HFFc6 (cell line): ENCODE measurements at regions not wholly inside any gene's neighbourhood (a gene's known extent, or its start where the extent isn't known, plus 50 kb on each side); places are given as distances from the start of the nearest gene placed in this dataset.

ENCODE experiments used
- DNase-seq: peaks from one replicate; pipeline ENCODE4 v3.0.0-alpha.2; 2018
- H3K27ac Mint-ChIP-seq: 2 replicates; pipeline ENCODE4 v1.8.0; 2020; ENCODE audit warnings: mild to moderate bottlenecking, mixed read lengths
- H3K27me3 Mint-ChIP-seq: 2 replicates; pipeline ENCODE4 v1.8.0; 2021; ENCODE audit warnings: mild to moderate bottlenecking, moderate library complexity, mixed read lengths; ENCODE audit not compliant: insufficient read depth
- H3K36me3 Mint-ChIP-seq: 2 replicates; pipeline ENCODE4 v1.8.0; 2021; ENCODE audit warnings: low read depth, mixed read lengths
- H3K4me1 Mint-ChIP-seq: 2 replicates; pipeline ENCODE4 v1.8.0; 2020; ENCODE audit warnings: low read depth, mixed read lengths
- H3K4me3 Mint-ChIP-seq: 2 replicates; pipeline ENCODE4 v1.8.0; 2020; ENCODE audit warnings: mild to moderate bottlenecking, moderate library complexity, mixed read lengths
- H3K9me3 Mint-ChIP-seq: 2 replicates; pipeline ENCODE4 v1.8.0; 2020; ENCODE audit warnings: mild to moderate bottlenecking, mixed read lengths
- TF ChIP-seq, protein P1 (sequence below): fragments of 200-600 bp; sonication (generic); IDR thresholded peaks from 2 replicates; pipeline ENCODE4 v1.5.0; 2021; ENCODE audit warnings: antibody characterized with exemption, mild to moderate bottlenecking

DNA sequence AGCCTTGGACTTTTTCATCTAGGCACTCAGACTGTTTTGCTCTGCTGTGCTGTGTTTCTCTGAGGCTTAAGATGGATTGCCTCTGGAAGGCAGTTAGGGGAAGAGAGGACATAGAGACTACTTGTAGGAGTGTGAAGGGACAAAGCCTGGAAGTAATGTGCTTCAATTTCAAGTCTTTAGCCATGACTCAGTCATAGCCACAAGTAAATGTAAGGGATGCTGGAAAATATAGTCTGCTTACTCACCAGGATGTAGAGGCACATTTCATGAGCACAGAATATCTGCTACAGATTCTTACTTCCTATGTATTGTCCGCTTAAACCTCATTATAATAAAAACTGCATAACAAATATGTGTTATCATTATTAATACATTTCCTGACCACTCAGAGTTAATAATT lies 794.3 kb upstream of the NOVA1 start:
- Mint-ChIP-seq H3K9me3 (peaks cover 49% of the 10 kb centered on the region), H3K4me3 (no peak overlapping the region), H3K27me3 (no peaks in the 10 kb centered on the region), H3K27ac (no peak overlapping the region), H3K36me3 (peaks cover 4% of the 10 kb centered on the region), H3K4me1 (no peaks in the 10 kb centered on the region)
- TF ChIP-seq, protein P1, sequence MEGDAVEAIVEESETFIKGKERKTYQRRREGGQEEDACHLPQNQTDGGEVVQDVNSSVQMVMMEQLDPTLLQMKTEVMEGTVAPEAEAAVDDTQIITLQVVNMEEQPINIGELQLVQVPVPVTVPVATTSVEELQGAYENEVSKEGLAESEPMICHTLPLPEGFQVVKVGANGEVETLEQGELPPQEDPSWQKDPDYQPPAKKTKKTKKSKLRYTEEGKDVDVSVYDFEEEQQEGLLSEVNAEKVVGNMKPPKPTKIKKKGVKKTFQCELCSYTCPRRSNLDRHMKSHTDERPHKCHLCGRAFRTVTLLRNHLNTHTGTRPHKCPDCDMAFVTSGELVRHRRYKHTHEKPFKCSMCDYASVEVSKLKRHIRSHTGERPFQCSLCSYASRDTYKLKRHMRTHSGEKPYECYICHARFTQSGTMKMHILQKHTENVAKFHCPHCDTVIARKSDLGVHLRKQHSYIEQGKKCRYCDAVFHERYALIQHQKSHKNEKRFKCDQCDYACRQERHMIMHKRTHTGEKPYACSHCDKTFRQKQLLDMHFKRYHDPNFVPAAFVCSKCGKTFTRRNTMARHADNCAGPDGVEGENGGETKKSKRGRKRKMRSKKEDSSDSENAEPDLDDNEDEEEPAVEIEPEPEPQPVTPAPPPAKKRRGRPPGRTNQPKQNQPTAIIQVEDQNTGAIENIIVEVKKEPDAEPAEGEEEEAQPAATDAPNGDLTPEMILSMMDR = no peak
- DNase-seq = no peak

- TF ChIP-seq, protein P1 = no peak
- Mint-ChIP-seq H3K4me1 (no peaks in the 10 kb centered on the region), H3K27ac (no peak overlapping the region), H3K9me3 (peaks cover 38% of the 10 kb centered on the region), H3K4me3 (no peak overlapping the region), H3K36me3 (no peaks in the 10 kb centered on the region), H3K27me3 (no peaks in the 10 kb centered on the region)
- DNase-seq = no peak
Measured at GRCh38 chr14:27409944-27410343, 812.1 kb upstream of the NOVA1 start.

GRCh38 chr14:27410981-27411380 lies 813.1 kb upstream of the NOVA1 start:
- TF ChIP-seq, protein P1 = no peak
- Mint-ChIP-seq H3K36me3 (no peaks in the 10 kb centered on the region), H3K9me3 (peaks cover 33% of the 10 kb centered on the region), H3K27ac (no peak overlapping the region), H3K27me3 (no peaks in the 10 kb centered on the region), H3K4me3 (no peak overlapping the region), H3K4me1 (no peaks in the 10 kb centered on the region)
- no peak for DNase-seq

DNA sequence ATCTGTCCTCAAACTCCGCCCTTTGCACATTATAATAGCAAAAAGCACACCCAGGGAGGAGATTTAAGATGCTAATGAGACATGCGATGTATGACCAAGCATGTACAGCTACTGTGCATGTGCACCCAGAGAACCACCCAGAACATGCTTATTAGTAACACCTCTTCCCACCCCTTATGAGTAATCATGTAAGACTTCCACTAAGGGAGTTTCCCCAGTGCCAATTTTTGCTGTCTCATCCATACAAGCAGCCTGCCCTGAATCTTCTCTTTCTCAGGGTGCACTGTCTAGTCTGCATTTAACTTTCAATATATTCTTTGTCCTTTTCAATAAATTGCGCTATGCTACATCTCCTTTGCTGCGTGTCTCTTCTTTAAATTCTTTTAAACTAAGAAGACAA lies 830.0 kb upstream of the NOVA1 start:
- Mint-ChIP-seq H3K4me1 (no peaks in the 10 kb centered on the region), H3K27ac (no peak overlapping the region), H3K36me3 (no peaks in the 10 kb centered on the region), H3K9me3 (peaks cover 32% of the 10 kb centered on the region), H3K4me3 (no peak overlapping the region), H3K27me3 (no peaks in the 10 kb centered on the region)
- DNase-seq = no peak
- TF ChIP-seq, protein P1 = no peak

GRCh38 chr14:27435923-27436670 lies 838.3 kb upstream of the NOVA1 start:
- TF ChIP-seq, protein P1 = no peak
- peaks cover 30% of the 10 kb centered on the region for H3K9me3 Mint-ChIP-seq
- H3K4me3 Mint-ChIP-seq = no peak overlapping the region
- H3K4me1 Mint-ChIP-seq = no peaks in the 10 kb centered on the region
- H3K27ac Mint-ChIP-seq = no peak overlapping the region
- no peaks in the 10 kb centered on the region; the same call in 1 of the 2 replicates for H3K27me3 Mint-ChIP-seq
- no peak for DNase-seq
- no peaks in the 10 kb centered on the region; the same call in 1 of the 2 replicates for H3K36me3 Mint-ChIP-seq
